GM12878 (cell line): ENCODE measurements at regions not wholly inside any gene's neighbourhood (a gene's known extent, or its start where the extent isn't known, plus 50 kb on each side); places are given as distances from the start of the nearest gene placed in this dataset.
A peak's percentile ranks its signal among the peaks of the same experiment; 100 is the strongest.

Experiments used
- ATAC-seq: fragments of 200-7000 bp; cut with Tn5 transposase; 3 replicates; pipeline ENCODE4 v1.9.1; 2020; ENCODE audit warnings: mild to moderate bottlenecking, moderate library complexity
- BruUV-seq: library from RNA; stranded (reverse); fragments of 400-500 nt; replicated peaks from 2 replicates; lab custom pipeline; 2021; lab: Mats Ljungman, UMichigan
- CTCF ChIA-PET: fragments of 300-600 bp; sonication (Branson Sonifier 250); formaldehyde crosslinking; extraction: SDS; loops from one replicate; lab custom pipeline; 2021; ENCODE audit warnings: inconsistent platforms; lab: Yijun Ruan, JAX
- POLR2A ChIA-PET: fragments of 350-600 bp; formaldehyde crosslinking; extraction: SDS; loops from one replicate; lab custom pipeline; 2021; ENCODE audit warnings: inconsistent platforms; lab: Charles Lee
- RAD21 ChIA-PET: fragments of 300-600 bp; sonication (Branson Sonifier 250); formaldehyde crosslinking; loops from one replicate; lab custom pipeline; 2023; ENCODE audit warnings: antibody characterized with exemption; ENCODE audit not compliant: unreplicated experiment; lab: Charles Lee
- SMC1A ChIA-PET: fragments of 300-600 bp; sonication (Branson Sonifier 250); formaldehyde crosslinking; loops from one replicate; lab custom pipeline; 2023; ENCODE audit not compliant: unreplicated experiment, uncharacterized antibody; lab: Charles Lee
- DNase-seq: peaks from one replicate; pipeline ENCODE4 v3.0.0-alpha.2; 2011; ENCODE audit warnings: low read depth, low spot score
- FAIRE-seq: peaks from 3 replicates; lab custom pipeline; 2011; peaks lifted over from hg19 to GRCh38; lab: Jason Lieb, UNC
- H2AFZ ChIP-seq: 2 replicates; pipeline ENCODE4 v1.6.0; 2011; ENCODE audit warnings: low read depth, low read length, control low read depth; ENCODE audit not compliant: control insufficient read depth
- H3K27ac ChIP-seq: 2 replicates; pipeline ENCODE4 v1.5.1; 2011; ENCODE audit warnings: control low read depth; ENCODE audit not compliant: control insufficient read depth, insufficient read depth
- H3K27me3 ChIP-seq, 2 experiments: replicated peaks in 1 of 2; 2 replicates each; pipeline versions ENCODE4 v1.6.0 to v1.6.1; 2011; ENCODE audit warnings: low read length in 1 of 2; ENCODE audit not compliant: control insufficient read depth in 2 of 2, insufficient read depth in 2 of 2
- H3K36me3 ChIP-seq, 2 experiments: 2 replicates each; pipeline ENCODE4 v1.5.1; 2011; ENCODE audit warnings: low read length in 1 of 2; ENCODE audit not compliant: control insufficient read depth in 2 of 2, insufficient read depth in 2 of 2
- H3K4me1 ChIP-seq: 2 replicates; pipeline ENCODE4 v1.6.1; 2011; ENCODE audit warnings: mild to moderate bottlenecking, low read length, moderate library complexity, mixed read lengths; ENCODE audit not compliant: control insufficient read depth, insufficient read depth
- H3K4me2 ChIP-seq: 2 replicates; pipeline ENCODE4 v1.6.0; 2011; ENCODE audit warnings: control low read depth; ENCODE audit not compliant: control insufficient read depth, insufficient read depth
- H3K4me3 ChIP-seq: fragments of 200-600 bp; sonication (generic); 2 replicates; pipeline ENCODE4 v1.5.1; 2016
- H3K79me2 ChIP-seq: 2 replicates; pipeline ENCODE4 v1.6.0; 2011; ENCODE audit warnings: low read length; ENCODE audit not compliant: control insufficient read depth, insufficient read depth
- H3K9ac ChIP-seq: 2 replicates; pipeline ENCODE4 v1.8.0; 2011; ENCODE audit warnings: low read length, control low read depth, mixed read lengths; ENCODE audit not compliant: control insufficient read depth, insufficient read depth
- H3K9me3 ChIP-seq: replicated peaks from 3 replicates; pipeline ENCODE4 v1.5.1; 2011; ENCODE audit warnings: mild to moderate bottlenecking, low read length; ENCODE audit not compliant: control insufficient read depth, insufficient read depth
- H4K20me1 ChIP-seq: 2 replicates; pipeline ENCODE4 v1.6.0; 2011; ENCODE audit not compliant: control insufficient read depth, insufficient read depth
- BACH1 ChIP-seq: fragments of 450-650 bp; IDR thresholded peaks from 2 replicates; pipeline ENCODE4 v1.6.1; 2017; ENCODE audit warnings: mild to moderate bottlenecking, borderline replicate concordance
- KDM1A ChIP-seq: fragments of 200-600 bp; sonication (generic); IDR thresholded peaks from 2 replicates; pipeline ENCODE4 v1.6.1; 2016; ENCODE audit warnings: borderline replicate concordance
- KLF5 ChIP-seq: fragments of 450-650 bp; IDR thresholded peaks from 2 replicates; pipeline ENCODE4 v1.6.1; 2014; ENCODE audit warnings: mild to moderate bottlenecking; ENCODE audit not compliant: partially characterized antibody
- MLLT1 ChIP-seq: fragments of 450-650 bp; IDR thresholded peaks from 2 replicates; pipeline ENCODE4 v1.6.1; 2016; ENCODE audit warnings: mild to moderate bottlenecking
- MTA2 ChIP-seq: fragments of 450-650 bp; IDR thresholded peaks from 2 replicates; pipeline ENCODE4 v1.6.1; 2016; ENCODE audit warnings: low read depth, mild to moderate bottlenecking, moderate library complexity
- NR2F1 ChIP-seq: fragments of 450-650 bp; conservative IDR thresholded peaks from 2 replicates; pipeline ENCODE4 v1.6.1; 2017; ENCODE audit warnings: mild to moderate bottlenecking
- PAX8 ChIP-seq: fragments of 450-650 bp; IDR thresholded peaks from 2 replicates; pipeline ENCODE4 v1.6.1; 2017; ENCODE audit warnings: mild to moderate bottlenecking, moderate library complexity
- POLR2AphosphoS5 ChIP-seq: IDR thresholded peaks from 2 replicates; pipeline ENCODE4 v1.6.1; 2011; ENCODE audit warnings: mild to moderate bottlenecking, low read length, inconsistent platforms
- RBBP5 ChIP-seq: fragments of 200-600 bp; sonication (generic); conservative IDR thresholded peaks from 2 replicates; pipeline ENCODE4 v1.6.1; 2016
- RELA ChIP-seq: fragments of 450-650 bp; IDR thresholded peaks from 2 replicates; pipeline ENCODE4 v1.8.0; 2014; ENCODE audit warnings: borderline replicate concordance; ENCODE audit not compliant: partially characterized antibody
- SRF ChIP-seq, 2 experiments: IDR thresholded peaks; 2 replicates each; pipeline ENCODE4 v1.6.1; 2011; ENCODE audit warnings: low read depth in 2 of 2, low read length in 2 of 2, mild to moderate bottlenecking in 1 of 2, moderate library complexity in 1 of 2
- SUPT20H ChIP-seq: IDR thresholded peaks from 2 replicates; pipeline ENCODE4 v1.6.1; 2011; ENCODE audit warnings: low read depth, mild to moderate bottlenecking, low read length, moderate library complexity, borderline replicate concordance; ENCODE audit not compliant: control insufficient read depth
- TARDBP ChIP-seq: IDR thresholded peaks from 2 replicates; pipeline ENCODE4 v1.6.1; 2016; ENCODE audit warnings: borderline replicate concordance
- TBL1XR1 ChIP-seq: IDR thresholded peaks from 2 replicates; pipeline ENCODE4 v1.6.1; 2012; ENCODE audit warnings: low read depth, low read length, improper control_type of control experiment
- YBX1 ChIP-seq: fragments of 450-650 bp; IDR thresholded peaks from 2 replicates; pipeline ENCODE4 v1.6.1; 2016; ENCODE audit warnings: antibody characterized with exemption
- ZBED1 ChIP-seq: IDR thresholded peaks from 2 replicates; pipeline ENCODE4 v1.6.1; 2016; ENCODE audit warnings: borderline replicate concordance
- WGBS: methylation state at CpG from one replicate; pipeline ENCODE4 v1.1.6; 2016; ENCODE audit warnings: low lambda C conversion rate; ENCODE audit not compliant: insufficient replicate concordance, insufficient coverage; ENCODE audit errors: missing lambda C conversion rate; 5-methylcytosine and 5-hydroxymethylcytosine counted together
- in situ Hi-C: fragments of 300-500 bp; cut with MboI; formaldehyde crosslinking; loops from 9 replicates; pipeline ENCODE4 v1.14.3; 2018; ENCODE audit warnings: mixed read lengths
- intact Hi-C: fragments of 100-400 bp; cut with micrococcal nuclease; formaldehyde crosslinking; loops from one replicate; pipeline ENCODE4 v1.14.2; 2022; ENCODE audit not compliant: unreplicated experiment
- TF ChIP-seq, protein P1 (sequence below): fragments of 450-650 bp; IDR thresholded peaks from 2 replicates; pipeline ENCODE4 v1.6.1; 2017; ENCODE audit warnings: antibody characterized with exemption, mild to moderate bottlenecking, moderate library complexity
- TF ChIP-seq, protein P2 (sequence below): fragments of 450-650 bp; IDR thresholded peaks from 2 replicates; pipeline ENCODE4 v1.6.1; 2018; ENCODE audit warnings: borderline replicate concordance, mild to moderate bottlenecking; ENCODE audit not compliant: partially characterized antibody
- TF ChIP-seq, protein P3 (sequence below): fragments of 450-650 bp; IDR thresholded peaks from 2 replicates; pipeline ENCODE4 v1.6.1; 2017; ENCODE audit warnings: low read depth, mild to moderate bottlenecking, moderate library complexity

GRCh38 chr20:39909447-39909846, 779.6 kb downstream of the MAFB start:
- CTCF ChIA-PET = no interaction called here
- no TSS peak for BruUV-seq
- TF ChIP-seq YBX1 (no peak), ZBED1 (no peak), PAX8 (no peak), NR2F1 (no peak), KLF5 (no peak), SUPT20H (no peak), RBBP5 (no peak), RELA (no peak), SRF (IDR thresholded peaks at IDR 0.05; ENCODE audit: low read depth in 2 of 2, low read length in 2 of 2) (no peak), MTA2 (no peak), POLR2AphosphoS5 (no peak), TBL1XR1 (no peak), KDM1A (no peak), TARDBP (no peak), BACH1 (no peak), MLLT1 (no peak)
- TF ChIP-seq, protein P1, sequence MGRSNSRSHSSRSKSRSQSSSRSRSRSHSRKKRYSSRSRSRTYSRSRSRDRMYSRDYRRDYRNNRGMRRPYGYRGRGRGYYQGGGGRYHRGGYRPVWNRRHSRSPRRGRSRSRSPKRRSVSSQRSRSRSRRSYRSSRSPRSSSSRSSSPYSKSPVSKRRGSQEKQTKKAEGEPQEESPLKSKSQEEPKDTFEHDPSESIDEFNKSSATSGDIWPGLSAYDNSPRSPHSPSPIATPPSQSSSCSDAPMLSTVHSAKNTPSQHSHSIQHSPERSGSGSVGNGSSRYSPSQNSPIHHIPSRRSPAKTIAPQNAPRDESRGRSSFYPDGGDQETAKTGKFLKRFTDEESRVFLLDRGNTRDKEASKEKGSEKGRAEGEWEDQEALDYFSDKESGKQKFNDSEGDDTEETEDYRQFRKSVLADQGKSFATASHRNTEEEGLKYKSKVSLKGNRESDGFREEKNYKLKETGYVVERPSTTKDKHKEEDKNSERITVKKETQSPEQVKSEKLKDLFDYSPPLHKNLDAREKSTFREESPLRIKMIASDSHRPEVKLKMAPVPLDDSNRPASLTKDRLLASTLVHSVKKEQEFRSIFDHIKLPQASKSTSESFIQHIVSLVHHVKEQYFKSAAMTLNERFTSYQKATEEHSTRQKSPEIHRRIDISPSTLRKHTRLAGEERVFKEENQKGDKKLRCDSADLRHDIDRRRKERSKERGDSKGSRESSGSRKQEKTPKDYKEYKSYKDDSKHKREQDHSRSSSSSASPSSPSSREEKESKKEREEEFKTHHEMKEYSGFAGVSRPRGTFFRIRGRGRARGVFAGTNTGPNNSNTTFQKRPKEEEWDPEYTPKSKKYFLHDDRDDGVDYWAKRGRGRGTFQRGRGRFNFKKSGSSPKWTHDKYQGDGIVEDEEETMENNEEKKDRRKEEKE = no peak
- TF ChIP-seq, protein P2, sequence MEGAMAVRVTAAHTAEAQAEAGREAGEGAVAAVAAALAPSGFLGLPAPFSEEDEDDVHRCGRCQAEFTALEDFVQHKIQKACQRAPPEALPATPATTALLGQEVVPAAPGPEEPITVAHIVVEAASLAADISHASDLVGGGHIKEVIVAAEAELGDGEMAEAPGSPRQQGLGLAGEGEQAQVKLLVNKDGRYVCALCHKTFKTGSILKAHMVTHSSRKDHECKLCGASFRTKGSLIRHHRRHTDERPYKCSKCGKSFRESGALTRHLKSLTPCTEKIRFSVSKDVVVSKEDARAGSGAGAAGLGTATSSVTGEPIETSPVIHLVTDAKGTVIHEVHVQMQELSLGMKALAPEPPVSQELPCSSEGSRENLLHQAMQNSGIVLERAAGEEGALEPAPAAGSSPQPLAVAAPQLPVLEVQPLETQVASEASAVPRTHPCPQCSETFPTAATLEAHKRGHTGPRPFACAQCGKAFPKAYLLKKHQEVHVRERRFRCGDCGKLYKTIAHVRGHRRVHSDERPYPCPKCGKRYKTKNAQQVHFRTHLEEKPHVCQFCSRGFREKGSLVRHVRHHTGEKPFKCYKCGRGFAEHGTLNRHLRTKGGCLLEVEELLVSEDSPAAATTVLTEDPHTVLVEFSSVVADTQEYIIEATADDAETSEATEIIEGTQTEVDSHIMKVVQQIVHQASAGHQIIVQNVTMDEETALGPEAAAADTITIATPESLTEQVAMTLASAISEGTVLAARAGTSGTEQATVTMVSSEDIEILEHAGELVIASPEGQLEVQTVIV = no peak
- TF ChIP-seq, protein P3, sequence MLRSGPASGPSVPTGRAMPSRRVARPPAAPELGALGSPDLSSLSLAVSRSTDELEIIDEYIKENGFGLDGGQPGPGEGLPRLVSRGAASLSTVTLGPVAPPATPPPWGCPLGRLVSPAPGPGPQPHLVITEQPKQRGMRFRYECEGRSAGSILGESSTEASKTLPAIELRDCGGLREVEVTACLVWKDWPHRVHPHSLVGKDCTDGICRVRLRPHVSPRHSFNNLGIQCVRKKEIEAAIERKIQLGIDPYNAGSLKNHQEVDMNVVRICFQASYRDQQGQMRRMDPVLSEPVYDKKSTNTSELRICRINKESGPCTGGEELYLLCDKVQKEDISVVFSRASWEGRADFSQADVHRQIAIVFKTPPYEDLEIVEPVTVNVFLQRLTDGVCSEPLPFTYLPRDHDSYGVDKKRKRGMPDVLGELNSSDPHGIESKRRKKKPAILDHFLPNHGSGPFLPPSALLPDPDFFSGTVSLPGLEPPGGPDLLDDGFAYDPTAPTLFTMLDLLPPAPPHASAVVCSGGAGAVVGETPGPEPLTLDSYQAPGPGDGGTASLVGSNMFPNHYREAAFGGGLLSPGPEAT = no peak
- Histone ChIP-seq H2AFZ (no peak overlapping the region), H3K27ac (no peak overlapping the region), H4K20me1 (no peaks in the 10 kb centered on the region), H3K4me2 (no peak overlapping the region), H3K36me3 (no peaks in the 10 kb centered on the region), H3K27me3 (no peaks in the 10 kb centered on the region), H3K4me1 (no peaks in the 10 kb centered on the region), H3K79me2 (no peaks in the 10 kb centered on the region), H3K4me3 (no peak overlapping the region), H3K9me3 (no peaks in the 10 kb centered on the region), H3K9ac (no peak overlapping the region)
- SMC1A ChIA-PET = no interaction called here
- intact Hi-C loops (no loop called here), in situ Hi-C loops (no loop called here)
- DNase-seq (no peak), ATAC-seq (peak; percentile 46), FAIRE-seq (no peak)
- RAD21 ChIA-PET = no interaction called here
- POLR2A ChIA-PET = no interaction called here
- WGBS = 20% methylated on average over 4 of the region's 4 CpGs
